SKM-1 (cell line): ENCODE measurements at regions not wholly inside any gene's neighbourhood (a gene's known extent, or its start where the extent isn't known, plus 50 kb on each side); places are given as distances from the start of the nearest gene placed in this dataset.
A peak's percentile ranks its signal among the peaks of the same experiment; 100 is the strongest.

Source experiments
- DNase-seq: peaks from one replicate; lab custom pipeline; 2025; ENCODE audit not compliant: unreplicated experiment; lab: John Stamatoyannopoulos, UW

DNA sequence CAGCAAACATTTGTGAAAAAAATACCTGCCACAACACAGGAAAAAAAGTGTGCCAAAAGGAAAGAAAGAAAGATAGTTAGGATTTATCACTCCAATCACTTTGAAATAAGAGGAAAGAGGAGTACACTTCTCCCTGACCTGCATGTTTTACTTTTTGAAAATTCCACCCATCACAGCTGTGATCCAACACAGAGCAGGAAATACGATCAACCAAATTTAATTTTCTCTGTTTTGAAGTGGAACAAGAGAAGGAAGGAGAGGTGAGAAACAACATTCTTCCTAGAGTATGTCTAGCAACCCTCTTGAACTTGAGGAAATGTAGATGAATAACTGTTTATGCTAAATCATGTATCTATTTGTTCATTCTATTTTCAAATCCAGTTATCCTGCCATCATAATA lies 284.7 kb upstream of the SYT1 start:
- DNase-seq: no peak

GRCh38 chr12:78580296-78580695 lies 284.3 kb upstream of the SYT1 start:
- no peak for DNase-seq

DNA sequence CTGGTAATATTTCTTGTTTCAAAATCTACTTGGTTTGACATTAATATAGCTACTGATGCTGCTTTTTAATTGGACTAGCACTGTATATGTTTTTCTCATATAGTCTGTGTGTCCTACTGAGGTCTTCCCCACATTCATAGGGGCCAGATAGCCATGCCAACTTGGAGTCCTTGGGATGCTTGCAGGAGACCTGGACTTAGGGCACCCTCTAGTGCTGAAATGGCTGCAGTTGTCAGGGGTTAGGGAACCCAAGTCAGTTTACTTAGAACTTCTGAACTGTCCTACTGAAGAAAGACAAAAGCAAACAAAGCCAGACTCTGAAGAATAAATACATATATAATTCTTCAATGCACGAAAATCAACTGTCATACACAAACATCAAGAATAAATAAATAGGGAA lies 279.9 kb upstream of the SYT1 start:
- DNase-seq: no peak

DNA sequence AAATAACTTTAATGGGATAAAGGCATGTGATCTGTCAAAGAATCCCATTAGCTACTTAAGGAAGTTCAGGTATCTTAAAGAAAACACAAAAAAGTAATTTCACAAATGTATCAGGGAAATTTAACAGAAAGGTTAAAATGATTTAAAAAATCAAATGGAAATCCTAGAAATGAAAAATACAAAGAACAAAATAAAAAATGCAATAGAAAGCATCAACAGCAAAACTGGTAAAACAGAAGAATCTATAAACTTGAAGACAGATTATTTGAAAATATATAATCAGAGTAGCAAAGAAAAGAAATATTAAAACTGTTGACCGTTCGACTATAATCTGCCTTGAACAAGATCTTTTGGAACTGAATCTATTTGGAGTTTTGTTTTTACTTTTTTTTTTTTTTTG lies 279.4 kb upstream of the SYT1 start:
- no peak for DNase-seq

DNA sequence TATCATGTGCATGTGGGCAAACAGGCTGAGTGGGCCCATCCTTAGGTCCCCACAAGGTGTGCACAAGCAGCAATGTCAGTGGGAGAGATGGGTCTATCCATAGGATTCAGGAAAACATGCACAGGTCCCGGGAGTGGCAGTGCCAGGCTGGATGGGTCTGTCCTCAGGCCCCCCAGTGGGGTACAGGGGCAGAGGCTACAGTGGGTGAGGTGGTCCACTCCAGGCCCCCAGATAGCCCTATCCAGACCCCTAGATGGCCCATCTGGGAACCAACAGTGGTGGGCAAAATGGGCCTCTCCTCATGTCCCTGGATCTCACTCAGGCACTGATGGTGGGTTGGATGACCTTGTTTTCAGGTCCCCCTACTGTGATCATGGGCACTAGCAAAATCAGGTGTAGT lies 277.8 kb upstream of the SYT1 start:
- DNase-seq: no peak

- DNase-seq: no peak
Observed at GRCh38 chr12:78599366-78599765, 265.2 kb upstream of the SYT1 start.

GRCh38 chr12:78600541-78600940 lies 264.0 kb upstream of the SYT1 start:
- DNase-seq: no peak

- DNase-seq: no peak
Observed at GRCh38 chr12:78611504-78611903, 253.1 kb upstream of the SYT1 start.

GRCh38 chr12:78612190-78612589 lies 252.4 kb upstream of the SYT1 start:
- no peak for DNase-seq

DNA sequence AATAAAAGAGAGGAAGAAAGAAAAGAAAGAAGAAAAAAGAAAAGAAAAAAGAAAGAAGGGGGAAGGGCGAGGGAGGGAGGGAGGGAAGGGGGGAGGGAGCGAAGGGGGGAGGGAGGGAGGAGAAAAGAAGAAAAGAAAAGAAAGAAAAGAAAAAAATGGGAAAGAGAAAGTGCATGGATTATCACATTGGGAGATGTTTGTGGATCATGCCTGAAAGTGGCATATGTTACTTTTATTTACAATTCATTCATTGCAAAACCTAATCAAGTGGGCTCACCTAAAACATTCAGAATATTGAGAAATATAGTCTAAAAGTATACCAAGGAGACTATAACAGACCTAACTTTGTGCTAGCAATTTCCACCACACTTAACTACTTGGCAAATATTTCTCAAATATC lies 246.9 kb upstream of the SYT1 start:
- DNase-seq: no peak

DNA sequence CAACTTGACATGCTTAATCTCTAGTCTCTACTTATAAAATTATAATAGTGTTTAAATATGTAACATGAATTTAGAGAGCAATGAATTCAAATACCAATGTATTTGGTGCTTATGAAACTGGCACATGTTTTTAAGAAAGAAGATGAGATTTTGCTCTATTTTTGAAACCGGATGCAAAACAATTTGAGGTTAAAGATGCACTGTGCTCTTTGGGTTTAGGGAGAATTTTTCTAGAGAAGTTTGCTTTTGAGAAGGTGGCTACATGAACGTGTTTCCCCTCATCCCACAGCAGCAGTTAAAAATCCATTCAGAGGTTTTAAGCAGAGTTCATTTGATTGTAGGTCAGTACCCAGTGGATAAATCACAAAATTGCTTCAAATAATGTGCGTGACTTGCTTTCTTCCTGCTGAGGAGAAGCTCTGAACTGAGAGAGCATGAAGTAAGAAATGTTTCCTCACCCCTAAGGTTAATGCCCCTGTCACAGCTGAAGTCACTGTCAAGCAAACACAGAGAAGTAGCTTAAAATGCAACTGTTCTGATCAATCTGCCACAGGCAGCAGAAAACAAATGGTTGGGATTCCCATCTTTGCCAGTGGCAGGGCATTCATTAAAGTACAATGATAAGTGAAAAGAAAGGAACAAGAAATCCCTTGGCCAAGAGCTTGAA lies 241.9 kb upstream of the SYT1 start:
- DNase-seq: no peak

GRCh38 chr12:78628491-78629100 lies 236.0 kb upstream of the SYT1 start:
- no peak for DNase-seq

DNA sequence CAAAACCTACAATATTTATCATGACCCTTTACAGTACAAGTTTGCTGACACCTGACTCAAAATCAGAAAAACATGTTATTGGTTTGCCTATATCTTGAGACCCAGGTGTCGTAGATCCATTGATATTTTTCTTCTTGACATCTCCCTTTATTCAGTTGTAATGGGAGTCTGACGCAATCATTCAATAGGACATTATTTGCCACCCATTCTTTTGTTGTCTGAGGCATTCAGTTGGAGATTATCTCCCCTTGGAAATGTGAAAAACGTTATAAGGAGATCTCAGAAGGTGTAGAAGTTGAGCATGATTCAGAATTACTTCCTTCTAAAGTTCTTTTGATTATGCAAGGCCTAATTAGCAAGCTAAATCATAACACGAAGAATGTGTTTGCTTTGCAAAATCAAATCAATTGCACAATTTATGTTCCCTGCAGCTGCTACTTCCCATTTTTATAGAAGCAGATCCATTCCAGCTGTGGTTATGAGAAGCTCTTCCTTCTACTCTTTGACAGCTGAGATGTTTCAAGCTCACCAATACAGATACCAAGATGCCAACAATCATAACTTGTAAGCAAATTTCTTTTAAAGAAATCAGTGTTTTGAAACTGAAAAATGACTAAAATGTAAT lies 228.2 kb upstream of the SYT1 start:
- DNase-seq: peak; percentile 23

DNA sequence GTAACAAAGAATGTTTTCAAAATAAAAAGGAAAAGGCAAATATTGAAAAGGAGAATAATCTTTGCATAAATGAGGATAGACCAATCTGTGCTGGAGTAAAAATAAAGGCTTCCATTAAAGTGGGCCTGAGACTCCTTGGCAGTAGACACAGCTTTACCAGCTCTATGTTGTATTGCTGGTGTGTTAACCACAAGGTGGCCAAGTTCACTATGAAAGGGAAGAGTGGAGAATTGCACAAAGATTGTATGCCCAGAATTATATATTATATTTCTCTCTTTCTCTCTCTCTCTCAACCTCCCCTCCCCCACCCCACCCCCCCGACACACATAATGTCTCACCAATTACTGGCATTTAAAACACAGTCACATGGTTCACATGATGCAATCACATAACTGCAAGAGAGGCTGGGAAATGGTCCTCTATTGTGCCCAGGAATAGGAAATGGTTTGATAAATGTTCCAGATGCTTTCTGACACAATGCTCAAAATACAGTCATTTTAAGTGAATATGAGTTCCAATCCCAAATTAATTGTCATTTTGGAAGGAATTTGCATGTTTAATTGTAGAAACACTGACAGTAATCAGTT lies 222.6 kb upstream of the SYT1 start:
- no peak for DNase-seq

GRCh38 chr12:78645956-78646355 lies 218.6 kb upstream of the SYT1 start:
- DNase-seq: no peak

GRCh38 chr12:78651755-78652154 lies 212.8 kb upstream of the SYT1 start:
- DNase-seq: no peak

GRCh38 chr12:78666584-78666983 lies 198.0 kb upstream of the SYT1 start:
- DNase-seq: no peak

- no peak for DNase-seq
Observed at GRCh38 chr12:78671295-78671694, 193.3 kb upstream of the SYT1 start.

DNA sequence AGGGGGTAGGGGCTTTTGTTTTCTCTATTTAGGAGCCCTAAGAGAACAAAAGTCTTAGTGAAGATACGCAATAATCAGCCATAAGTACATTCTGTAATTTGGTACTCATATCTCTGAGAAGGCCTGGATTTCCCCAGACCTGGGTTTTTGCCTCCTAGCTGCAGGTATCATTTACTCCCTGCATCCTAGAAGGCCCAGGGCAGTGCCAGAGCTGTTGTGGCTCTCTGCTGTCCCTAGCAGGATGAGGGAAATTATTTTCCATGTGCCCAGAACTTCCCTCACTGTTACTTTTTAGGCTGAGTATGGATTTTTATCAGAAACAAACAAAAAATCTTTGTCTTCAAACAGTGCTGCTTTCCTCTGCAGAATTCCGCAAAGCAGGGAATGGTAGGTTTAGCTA lies 192.5 kb upstream of the SYT1 start:
- DNase-seq: no peak

GRCh38 chr12:78674311-78675090 lies 190.1 kb upstream of the SYT1 start:
- no peak for DNase-seq

GRCh38 chr12:78680596-78680995 lies 184.0 kb upstream of the SYT1 start:
- DNase-seq: no peak

DNA sequence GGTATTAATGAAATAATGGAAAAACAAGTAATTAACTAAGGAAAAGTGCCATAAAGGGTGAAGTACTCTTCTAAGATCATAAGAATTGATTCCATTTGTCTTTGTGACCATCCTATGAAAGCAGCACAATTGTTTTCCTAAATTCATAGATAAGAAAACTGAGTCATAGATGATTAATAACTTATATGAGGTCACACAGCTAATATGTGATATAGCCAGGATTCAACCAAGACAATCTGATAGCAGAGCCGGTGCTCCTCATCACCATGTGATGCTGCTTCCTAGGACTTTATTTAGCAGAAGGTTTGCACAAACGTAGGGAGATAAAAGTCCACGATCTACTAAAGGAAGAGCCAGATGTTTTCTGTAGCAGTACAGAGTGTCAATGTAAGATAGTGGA lies 181.5 kb upstream of the SYT1 start:
- no peak for DNase-seq
